Gastroesophageal sphincter (tissue), 3 donors: ENCODE measurements at regions not wholly inside any gene's neighbourhood (a gene's known extent, or its start where the extent isn't known, plus 50 kb on each side); places are given as distances from the start of the nearest gene placed in this dataset.

Experiments
- EP300 ChIP-seq: sonication (generic); formaldehyde crosslinking; IDR thresholded peaks from one replicate; pipeline ENCODE4 v1.6.1; 2017; ENCODE audit warnings: antibody characterized with exemption, mild to moderate bottlenecking
- POLR2A ChIP-seq, 2 donors: fragments of 450-650 bp; IDR thresholded peaks; one replicate each; pipeline ENCODE4 v1.6.1; 2017; ENCODE audit warnings: antibody characterized with exemption in 2 of 2, mild to moderate bottlenecking in 2 of 2, moderate library complexity in 1 of 2
- POLR2AphosphoS5 ChIP-seq: sonication (generic); formaldehyde crosslinking; IDR thresholded peaks from one replicate; pipeline ENCODE4 v1.6.1; 2017; ENCODE audit warnings: antibody characterized with exemption
- TF ChIP-seq, protein P1 (sequence below), 4 experiments: fragments of 200-600 bp in 2 of 4; fragments of 450-650 bp in 2 of 4; sonication (generic) in 1 of 4; IDR thresholded peaks; one replicate each; pipeline ENCODE4 v1.5.1; 2017 to 2019; ENCODE audit warnings: antibody characterized with exemption in 4 of 4, mild to moderate bottlenecking in 2 of 4, moderate library complexity in 2 of 4

GRCh38 chr22:34055525-34056200, 135.4 kb upstream of the LARGE1 start:
- TF ChIP-seq, protein P1, sequence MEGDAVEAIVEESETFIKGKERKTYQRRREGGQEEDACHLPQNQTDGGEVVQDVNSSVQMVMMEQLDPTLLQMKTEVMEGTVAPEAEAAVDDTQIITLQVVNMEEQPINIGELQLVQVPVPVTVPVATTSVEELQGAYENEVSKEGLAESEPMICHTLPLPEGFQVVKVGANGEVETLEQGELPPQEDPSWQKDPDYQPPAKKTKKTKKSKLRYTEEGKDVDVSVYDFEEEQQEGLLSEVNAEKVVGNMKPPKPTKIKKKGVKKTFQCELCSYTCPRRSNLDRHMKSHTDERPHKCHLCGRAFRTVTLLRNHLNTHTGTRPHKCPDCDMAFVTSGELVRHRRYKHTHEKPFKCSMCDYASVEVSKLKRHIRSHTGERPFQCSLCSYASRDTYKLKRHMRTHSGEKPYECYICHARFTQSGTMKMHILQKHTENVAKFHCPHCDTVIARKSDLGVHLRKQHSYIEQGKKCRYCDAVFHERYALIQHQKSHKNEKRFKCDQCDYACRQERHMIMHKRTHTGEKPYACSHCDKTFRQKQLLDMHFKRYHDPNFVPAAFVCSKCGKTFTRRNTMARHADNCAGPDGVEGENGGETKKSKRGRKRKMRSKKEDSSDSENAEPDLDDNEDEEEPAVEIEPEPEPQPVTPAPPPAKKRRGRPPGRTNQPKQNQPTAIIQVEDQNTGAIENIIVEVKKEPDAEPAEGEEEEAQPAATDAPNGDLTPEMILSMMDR (IDR thresholded peaks at IDR 0.05) = no peak
- TF ChIP-seq POLR2A (IDR thresholded peaks at IDR 0.05) = no peak
- no peak for TF ChIP-seq EP300
- TF ChIP-seq POLR2AphosphoS5 = no peak
